ENCODE measurements at regions not wholly inside any gene's neighbourhood (a gene's known extent, or its start where the extent isn't known, plus 50 kb on each side); places are given as distances from the start of the nearest gene placed in this dataset.

- Histone ChIP-seq H3K27ac (no peak overlapping the region), H3K4me1 (no peaks in the 10 kb centered on the region), H3K27me3 (ENCODE audit: insufficient read depth in 3 of 3, low read length in 2 of 3) (no peaks in the 10 kb centered on the region), H3K9me3 (no peaks in the 10 kb centered on the region), H3K4me3 (no peak overlapping the region), H3K36me3 (ENCODE audit: insufficient read depth in 1 of 2, low read depth in 1 of 2) (no peaks in the 10 kb centered on the region)
- intact Hi-C loops (cut with DNase I), result no loop called here
- WGBS, 3 donors, result 78 to 90% (median 89%) methylated on average over 2 of the region's 2 CpGs
- ATAC-seq, result no peak
- DNase-seq, result no peak
- TF ChIP-seq, protein P1, sequence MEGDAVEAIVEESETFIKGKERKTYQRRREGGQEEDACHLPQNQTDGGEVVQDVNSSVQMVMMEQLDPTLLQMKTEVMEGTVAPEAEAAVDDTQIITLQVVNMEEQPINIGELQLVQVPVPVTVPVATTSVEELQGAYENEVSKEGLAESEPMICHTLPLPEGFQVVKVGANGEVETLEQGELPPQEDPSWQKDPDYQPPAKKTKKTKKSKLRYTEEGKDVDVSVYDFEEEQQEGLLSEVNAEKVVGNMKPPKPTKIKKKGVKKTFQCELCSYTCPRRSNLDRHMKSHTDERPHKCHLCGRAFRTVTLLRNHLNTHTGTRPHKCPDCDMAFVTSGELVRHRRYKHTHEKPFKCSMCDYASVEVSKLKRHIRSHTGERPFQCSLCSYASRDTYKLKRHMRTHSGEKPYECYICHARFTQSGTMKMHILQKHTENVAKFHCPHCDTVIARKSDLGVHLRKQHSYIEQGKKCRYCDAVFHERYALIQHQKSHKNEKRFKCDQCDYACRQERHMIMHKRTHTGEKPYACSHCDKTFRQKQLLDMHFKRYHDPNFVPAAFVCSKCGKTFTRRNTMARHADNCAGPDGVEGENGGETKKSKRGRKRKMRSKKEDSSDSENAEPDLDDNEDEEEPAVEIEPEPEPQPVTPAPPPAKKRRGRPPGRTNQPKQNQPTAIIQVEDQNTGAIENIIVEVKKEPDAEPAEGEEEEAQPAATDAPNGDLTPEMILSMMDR (IDR thresholded peaks at IDR 0.05), result no peak
Observed at GRCh38 chr6:133632206-133632605, 256.7 kb upstream of the TCF21 start.

- Histone ChIP-seq H3K27me3 (ENCODE audit: insufficient read depth in 3 of 3, low read length in 2 of 3) (no peaks in the 10 kb centered on the region), H3K9me3 (no peaks in the 10 kb centered on the region), H3K4me1 (no peaks in the 10 kb centered on the region), H3K27ac (no peak overlapping the region), H3K4me3 (no peak overlapping the region), H3K36me3 (ENCODE audit: insufficient read depth in 1 of 2, low read depth in 1 of 2) (no peaks in the 10 kb centered on the region)
- DNase-seq (no peak), ATAC-seq (no peak)
- intact Hi-C loops (cut with DNase I), result no loop called here
- 82 to 94% (median 83%) methylated on average over 2 of the region's 2 CpGs for WGBS, 3 donors
- TF ChIP-seq, protein P1 (IDR thresholded peaks at IDR 0.05), result no peak
Observed at GRCh38 chr6:133632906-133633305, 256.0 kb upstream of the TCF21 start.

DNA sequence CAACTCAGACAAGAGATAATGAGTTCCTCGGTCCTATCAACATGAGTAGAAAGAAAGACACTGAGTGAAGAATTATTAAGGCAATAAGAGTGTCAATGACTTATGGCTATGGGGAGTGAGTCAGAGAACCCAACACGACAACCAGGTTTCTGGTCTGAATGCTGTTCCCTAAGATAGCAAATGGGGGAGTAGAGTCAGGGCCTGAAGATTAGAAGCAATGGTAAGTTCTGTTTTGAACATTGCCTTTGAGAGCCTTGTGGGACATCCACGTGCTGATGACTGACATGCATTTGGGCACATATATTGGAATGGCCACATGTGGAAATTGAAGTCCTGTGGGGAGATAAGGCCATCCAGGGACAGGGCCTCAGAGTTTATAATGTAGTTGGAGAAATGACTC is 254.4 kb upstream of the TCF21 start:
- ATAC-seq (no peak), DNase-seq (no peak)
- no peaks in the 10 kb centered on the region for H3K27me3 ChIP-seq (ENCODE audit: insufficient read depth in 3 of 3, low read length in 2 of 3)
- H3K27ac ChIP-seq, result no peak overlapping the region
- no peaks in the 10 kb centered on the region for H3K9me3 ChIP-seq
- intact Hi-C loops (cut with DNase I), result no loop called here
- WGBS, 3 donors, result 76 to 88% (median 83%) methylated on average over 3 of the region's 3 CpGs
- TF ChIP-seq, protein P1 (IDR thresholded peaks at IDR 0.05), result no peak
- H3K36me3 ChIP-seq (ENCODE audit: insufficient read depth in 1 of 2, low read depth in 1 of 2), result no peaks in the 10 kb centered on the region
- H3K4me1 ChIP-seq, result no peaks in the 10 kb centered on the region
- H3K4me3 ChIP-seq, result no peak overlapping the region

DNA sequence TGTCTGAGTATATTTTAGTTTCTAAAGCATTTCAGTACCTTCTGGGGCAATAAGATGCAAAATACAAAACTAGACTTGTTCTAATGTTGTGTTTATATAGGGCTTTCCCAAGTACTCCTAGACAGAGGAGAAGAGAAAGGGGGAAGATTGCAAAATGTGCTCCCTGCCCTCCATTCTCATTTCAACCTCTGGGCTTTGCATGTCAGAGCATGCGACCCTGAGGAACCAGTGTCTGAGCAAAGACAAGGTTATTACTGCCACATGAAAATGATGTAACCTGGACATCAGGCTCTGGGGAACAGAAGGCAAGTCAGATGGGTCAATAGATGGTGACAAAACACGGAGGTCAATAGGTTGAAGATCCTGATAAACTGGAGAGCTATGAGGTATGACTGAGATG is 253.5 kb upstream of the TCF21 start:
- intact Hi-C loops (cut with DNase I), result no loop called here
- H3K9me3 ChIP-seq, result no peaks in the 10 kb centered on the region
- H3K27me3 ChIP-seq (ENCODE audit: insufficient read depth in 3 of 3, low read length in 2 of 3), result no peaks in the 10 kb centered on the region
- WGBS, 3 donors, result 76 to 81% (median 76%) methylated on average over 2 of the region's 2 CpGs
- H3K36me3 ChIP-seq (ENCODE audit: insufficient read depth in 1 of 2, low read depth in 1 of 2), result no peaks in the 10 kb centered on the region
- ATAC-seq (no peak), DNase-seq (no peak)
- H3K4me1 ChIP-seq, result no peaks in the 10 kb centered on the region
- H3K27ac ChIP-seq, result no peak overlapping the region
- no peak overlapping the region for H3K4me3 ChIP-seq
- TF ChIP-seq, protein P1 (IDR thresholded peaks at IDR 0.05), result no peak

- TF ChIP-seq, protein P1 (IDR thresholded peaks at IDR 0.05), result no peak
- Histone ChIP-seq H3K36me3 (ENCODE audit: insufficient read depth in 1 of 2, low read depth in 1 of 2) (no peaks in the 10 kb centered on the region), H3K9me3 (no peaks in the 10 kb centered on the region), H3K27ac (no peak overlapping the region), H3K27me3 (ENCODE audit: insufficient read depth in 3 of 3, low read length in 2 of 3) (no peaks in the 10 kb centered on the region), H3K4me1 (no peaks in the 10 kb centered on the region), H3K4me3 (no peak overlapping the region)
- ATAC-seq (no peak), DNase-seq (no peak)
- intact Hi-C loops (cut with DNase I), result no loop called here
- WGBS, 3 donors, result 48 to 53% (median 53%) methylated on average over 2 of the region's 2 CpGs
Observed at GRCh38 chr6:133637436-133637835, 251.5 kb upstream of the TCF21 start.

Data from psoas muscle (tissue), 7 donors.